NCI-H2107 (cell line): ENCODE measurements at regions not wholly inside any gene's neighbourhood (a gene's known extent, or its start where the extent isn't known, plus 50 kb on each side); places are given as distances from the start of the nearest gene placed in this dataset.

Experiments used
- DNase-seq: peaks from one replicate; lab custom pipeline; 2025; lab: John Stamatoyannopoulos, UW

- no peak for DNase-seq
Measured at GRCh38 chr12:31781894-31782540, 53.2 kb upstream of the AMN1 start.

- DNase-seq = no peak
Measured at GRCh38 chr12:31780096-31780495, 51.3 kb upstream of the AMN1 start.

GRCh38 chr12:31778687-31779086 lies 49.9 kb upstream of the AMN1 start:
- no peak for DNase-seq
